ENCODE measurements at regions not wholly inside any gene's neighbourhood (a gene's known extent, or its start where the extent isn't known, plus 50 kb on each side); places are given as distances from the start of the nearest gene placed in this dataset.

DNA sequence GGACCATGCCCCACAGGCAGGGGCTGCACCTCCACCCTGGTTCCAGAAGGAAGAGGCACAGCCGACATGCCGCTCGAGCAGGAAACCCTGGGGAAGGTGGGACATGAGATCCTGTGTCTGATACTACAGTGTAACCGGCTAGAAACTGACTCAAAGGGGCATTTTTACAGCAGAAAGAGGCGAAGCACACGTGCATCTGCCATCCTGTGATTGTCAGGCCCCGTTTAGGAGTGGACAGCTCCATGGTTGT, 62.7 kb downstream of the SIK1 start:
- H3K4me1 ChIP-seq, result peaks cover 6% of the 10 kb centered on the region
- H3K9me3 ChIP-seq, result no peaks in the 10 kb centered on the region
- no peak overlapping the region for H3K4me2 ChIP-seq
- 80% methylated on average over 1 of the region's 7 CpGs for WGBS (ENCODE audit: missing lambda C conversion rate)
- ATAC-seq, result no peak
- no peak for TF ChIP-seq HMGXB4 (CRISPR knock-in tag; IDR thresholded peaks at IDR 0.05; ENCODE audit: borderline replicate concordance)
- TF ChIP-seq, protein P1, sequence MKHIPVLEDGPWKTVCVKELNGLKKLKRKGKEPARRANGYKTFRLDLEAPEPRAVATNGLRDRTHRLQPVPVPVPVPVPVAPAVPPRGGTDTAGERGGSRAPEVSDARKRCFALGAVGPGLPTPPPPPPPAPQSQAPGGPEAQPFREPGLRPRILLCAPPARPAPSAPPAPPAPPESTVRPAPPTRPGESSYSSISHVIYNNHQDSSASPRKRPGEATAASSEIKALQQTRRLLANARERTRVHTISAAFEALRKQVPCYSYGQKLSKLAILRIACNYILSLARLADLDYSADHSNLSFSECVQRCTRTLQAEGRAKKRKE (CRISPR knock-in tag; IDR thresholded peaks at IDR 0.05; ENCODE audit: low read depth), result no peak
- TF ChIP-seq BCL3 (IDR thresholded peaks at IDR 0.05), result no peak
- no peak for TF ChIP-seq POLR2A (IDR thresholded peaks at IDR 0.05; ENCODE audit: low read length)
- TF ChIP-seq RNF2 (IDR thresholded peaks at IDR 0.05; ENCODE audit: borderline replicate concordance, low read depth), result no peak
- TF ChIP-seq TP53 (CRISPR knock-in tag; IDR thresholded peaks at IDR 0.05), result no peak
- DNase-seq (ENCODE audit: low read depth in 1 of 2, low spot score in 1 of 2), result no peak
- ChIA-PET POLR2A (no interaction called here), CTCF (interaction anchor here (0.7 to 1.1 kb wide), 2 partner anchors 10 to 25 kb away, joined by 3 read pairs; no protein-coding TSS in a partner anchor)
- FAIRE-seq, result no peak
- H3K27ac ChIP-seq, result no peak overlapping the region; a peak in 1 of 6 replicates
- H3K4me3 ChIP-seq, result no peak overlapping the region

DNA sequence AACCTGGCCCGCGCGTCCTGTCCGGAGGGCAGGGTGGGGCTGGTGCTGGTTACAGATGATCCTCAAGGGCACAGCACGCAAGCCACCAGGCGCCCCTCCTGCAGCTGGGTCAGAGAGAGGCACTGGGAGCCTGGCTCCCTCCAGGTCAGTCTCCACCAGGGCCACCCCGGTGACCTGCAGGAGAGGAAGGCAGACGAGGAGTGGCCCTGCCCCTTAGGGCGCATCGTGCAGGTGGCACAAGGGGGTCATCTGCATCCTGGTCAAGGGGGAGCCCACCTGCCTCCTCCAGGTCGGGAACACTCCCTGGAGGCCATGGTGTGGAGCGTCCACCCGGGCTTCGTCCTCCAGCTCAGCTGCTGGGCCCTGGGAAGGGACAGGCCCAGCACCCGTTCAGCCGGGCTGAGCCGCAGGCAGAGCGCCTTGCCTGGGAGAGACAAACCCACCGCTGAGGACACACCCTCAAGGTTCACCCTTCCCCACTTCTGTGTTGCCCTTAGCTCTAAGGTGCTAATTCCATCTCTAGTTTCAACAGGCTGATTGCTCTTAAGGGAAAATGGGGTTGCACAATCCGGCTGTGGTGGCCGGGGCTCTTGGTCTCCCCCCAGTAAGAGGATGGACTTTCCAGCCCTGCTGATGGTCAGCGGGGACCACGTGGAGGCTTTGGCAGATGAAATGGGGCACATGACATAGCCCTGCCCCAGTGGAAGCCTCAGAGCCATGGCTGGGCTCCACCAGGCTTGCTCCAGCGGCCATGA, 63.2 kb downstream of the SIK1 start:
- H3K9me3 ChIP-seq, result no peaks in the 10 kb centered on the region
- no peak overlapping the region for H3K4me2 ChIP-seq
- FAIRE-seq (no peak), DNase-seq (ENCODE audit: low read depth in 1 of 2, low spot score in 1 of 2) (no peak), ATAC-seq (no peak)
- TF ChIP-seq ESRRA (IDR thresholded peaks at IDR 0.05; ENCODE audit: borderline replicate concordance, low read length) (no peak), TFCP2L1 (CRISPR knock-in tag; IDR thresholded peaks at IDR 0.05) (no peak), MAX (IDR thresholded peaks at IDR 0.05) (no peak)
- no peak overlapping the region for H3K27ac ChIP-seq
- POLR2A ChIA-PET, result no interaction called here
- CTCF ChIA-PET, result interaction anchor here (0.7 to 1.1 kb wide), 2 partner anchors 11 to 24 kb away, joined by 3 read pairs; no protein-coding TSS in a partner anchor
- peaks cover under 1% of the 10 kb centered on the region; the same call in 2 of the 3 replicates for H3K4me1 ChIP-seq
- WGBS (ENCODE audit: missing lambda C conversion rate), result 69% methylated on average over 5 of the region's 24 CpGs
- no peak overlapping the region for H3K4me3 ChIP-seq

DNA sequence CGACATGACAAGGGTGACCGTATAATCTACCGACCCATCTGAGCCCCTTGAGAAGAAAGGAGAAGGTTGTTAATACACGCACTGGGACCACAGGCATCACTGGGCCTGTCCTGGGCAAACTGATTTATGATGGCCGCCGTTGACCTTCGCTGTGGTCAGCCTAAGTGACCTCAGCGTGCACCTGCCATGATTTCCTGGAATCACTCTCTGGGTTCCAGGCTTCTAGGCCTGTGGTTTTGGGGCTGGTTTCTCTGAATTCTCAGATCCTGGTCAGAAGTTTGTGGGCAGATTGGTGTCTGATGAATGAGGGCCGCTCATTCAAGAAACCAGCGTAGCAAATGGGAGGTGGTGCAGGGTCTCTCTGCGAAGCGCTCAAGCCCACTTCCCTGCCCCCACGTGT, 64.0 kb downstream of the SIK1 start:
- 96% methylated on average over 13 of the region's 13 CpGs for WGBS (ENCODE audit: missing lambda C conversion rate)
- no peak for TF ChIP-seq ESRRA (IDR thresholded peaks at IDR 0.05; ENCODE audit: borderline replicate concordance, low read length)
- TF ChIP-seq RARB (CRISPR knock-in tag; IDR thresholded peaks at IDR 0.05), result no peak
- no peak for TF ChIP-seq KDM1A (IDR thresholded peaks at IDR 0.05; ENCODE audit: low read depth)
- no peak for TF ChIP-seq HOXA7 (CRISPR knock-in tag; IDR thresholded peaks at IDR 0.05)
- TF ChIP-seq, protein P2, sequence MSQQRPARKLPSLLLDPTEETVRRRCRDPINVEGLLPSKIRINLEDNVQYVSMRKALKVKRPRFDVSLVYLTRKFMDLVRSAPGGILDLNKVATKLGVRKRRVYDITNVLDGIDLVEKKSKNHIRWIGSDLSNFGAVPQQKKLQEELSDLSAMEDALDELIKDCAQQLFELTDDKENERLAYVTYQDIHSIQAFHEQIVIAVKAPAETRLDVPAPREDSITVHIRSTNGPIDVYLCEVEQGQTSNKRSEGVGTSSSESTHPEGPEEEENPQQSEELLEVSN (IDR thresholded peaks at IDR 0.05; ENCODE audit: borderline replicate concordance, low read depth), result no peak
- TF ChIP-seq NPAS2 (CRISPR knock-in tag; IDR thresholded peaks at IDR 0.05; ENCODE audit: borderline replicate concordance), result no peak
- no peak for TF ChIP-seq CTCF (IDR thresholded peaks at IDR 0.05)
- no peak for TF ChIP-seq FOXS1 (CRISPR knock-in tag; IDR thresholded peaks at IDR 0.05)
- no peak for TF ChIP-seq HES2 (IDR thresholded peaks at IDR 0.05)
- TF ChIP-seq MYC (IDR thresholded peaks at IDR 0.05; ENCODE audit: borderline replicate concordance, low read length), result no peak
- TF ChIP-seq, protein P3, sequence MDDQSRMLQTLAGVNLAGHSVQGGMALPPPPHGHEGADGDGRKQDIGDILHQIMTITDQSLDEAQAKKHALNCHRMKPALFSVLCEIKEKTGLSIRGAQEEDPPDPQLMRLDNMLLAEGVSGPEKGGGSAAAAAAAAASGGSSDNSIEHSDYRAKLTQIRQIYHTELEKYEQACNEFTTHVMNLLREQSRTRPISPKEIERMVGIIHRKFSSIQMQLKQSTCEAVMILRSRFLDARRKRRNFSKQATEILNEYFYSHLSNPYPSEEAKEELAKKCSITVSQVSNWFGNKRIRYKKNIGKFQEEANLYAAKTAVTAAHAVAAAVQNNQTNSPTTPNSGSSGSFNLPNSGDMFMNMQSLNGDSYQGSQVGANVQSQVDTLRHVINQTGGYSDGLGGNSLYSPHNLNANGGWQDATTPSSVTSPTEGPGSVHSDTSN (IDR thresholded peaks at IDR 0.05), result no peak
- no peak for TF ChIP-seq HEYL (CRISPR knock-in tag; IDR thresholded peaks at IDR 0.05)
- CTCF ChIA-PET, result interaction anchor here (0.9 kb wide), 1 partner anchor 282 kb away, joined by 3 read pairs; no protein-coding TSS in a partner anchor
- H3K27ac ChIP-seq, result no peak overlapping the region
- FAIRE-seq (no peak), ATAC-seq (no peak), DNase-seq (ENCODE audit: low read depth in 1 of 2, low spot score in 1 of 2) (no peak)
- no peaks in the 10 kb centered on the region for H3K4me1 ChIP-seq
- no peak overlapping the region for H3K4me3 ChIP-seq
- POLR2A ChIA-PET, result no interaction called here
- H3K9me3 ChIP-seq, result no peaks in the 10 kb centered on the region
- no peak overlapping the region for H3K4me2 ChIP-seq
